ENCODE measurements at regions not wholly inside any gene's neighbourhood (a gene's known extent, or its start where the extent isn't known, plus 50 kb on each side); places are given as distances from the start of the nearest gene placed in this dataset.

DNA sequence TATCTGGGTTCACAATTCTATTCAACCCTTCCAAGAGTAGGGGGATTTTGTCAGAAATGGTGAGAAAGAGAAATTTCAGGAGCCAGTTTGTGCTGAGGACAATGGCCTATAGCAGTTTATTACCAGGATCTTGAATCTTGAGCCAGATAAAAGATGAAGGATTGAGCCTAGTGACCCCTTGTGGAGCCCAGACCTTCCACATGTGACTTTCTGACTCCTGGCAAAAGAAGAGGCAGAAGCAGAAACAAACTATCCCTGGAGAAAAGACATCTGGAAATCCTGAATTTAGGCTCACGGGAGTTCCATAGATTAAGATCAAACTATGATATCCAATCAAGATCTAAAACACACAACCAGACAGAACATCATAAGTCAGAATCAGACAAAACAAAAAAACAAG is 60.9 kb upstream of the CHRM2 start:
- CTCF ChIA-PET (ENCODE audit: partially characterized antibody) = no interaction called here
- Histone ChIP-seq H3K4me3 (ENCODE audit: low read length in 2 of 2) (no peak overlapping the region), H3K27ac (ENCODE audit: low read depth, low read length) (no peak overlapping the region), H3K36me3 (ENCODE audit: insufficient read depth, low read length) (no peaks in the 10 kb centered on the region), H3K4me1 (ENCODE audit: insufficient read depth, low read length) (no peaks in the 10 kb centered on the region), H3K27me3 (ENCODE audit: insufficient read depth, low read length) (no peaks in the 10 kb centered on the region), H3K9me3 (ENCODE audit: control insufficient read depth in 1 of 2, low read length in 2 of 2) (peaks cover 0 to 7% of the 10 kb centered on the region in 2 donors)
- Mint-ChIP-seq H3K27ac (no peak overlapping the region), H3K9me3 (peaks cover 0 to 28% (median 11%) of the 10 kb centered on the region in 8 donors), H3K27me3 (no peaks in the 10 kb centered on the region), H3K36me3 (no peaks in the 10 kb centered on the region), H3K4me1 (no peaks in the 10 kb centered on the region), H3K4me3 (no peak overlapping the region)
- intact Hi-C loops (cut with micrococcal nuclease) = no loop called here
- no peak for DNase-seq
- POLR2A ChIA-PET (ENCODE audit: partially characterized antibody) = no interaction called here

DNA sequence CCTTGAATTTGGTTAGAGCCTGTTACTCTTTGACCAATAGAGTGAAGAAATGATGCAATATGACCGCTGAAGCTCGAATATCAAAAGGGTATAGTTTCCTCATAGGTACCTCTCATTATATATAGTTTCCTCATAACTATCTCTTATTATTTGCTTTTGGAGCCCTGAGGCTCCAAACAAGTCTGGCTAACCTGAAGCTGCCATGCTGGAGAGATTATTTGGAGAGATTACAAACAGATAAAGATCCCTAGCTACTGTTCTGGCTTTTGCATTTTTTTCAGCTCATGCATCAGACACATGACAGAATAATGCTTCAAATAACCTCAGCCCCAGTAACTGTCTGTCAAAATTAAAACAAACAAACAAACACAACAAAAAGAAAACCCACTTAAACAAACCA is 65.4 kb upstream of the CHRM2 start:
- H3K27me3 Mint-ChIP-seq = no peaks in the 10 kb centered on the region
- Histone ChIP-seq H3K27ac (ENCODE audit: low read depth, low read length) (no peak overlapping the region), H3K36me3 (ENCODE audit: insufficient read depth, low read length) (no peaks in the 10 kb centered on the region), H3K4me1 (ENCODE audit: insufficient read depth, low read length) (no peaks in the 10 kb centered on the region), H3K4me3 (ENCODE audit: low read length in 2 of 2) (no peak overlapping the region), H3K9me3 (ENCODE audit: control insufficient read depth in 1 of 2, low read length in 2 of 2) (peaks cover 0 to 3% of the 10 kb centered on the region in 2 donors), H3K27me3 (ENCODE audit: insufficient read depth, low read length) (no peaks in the 10 kb centered on the region)
- no peak for DNase-seq
- ChIA-PET POLR2A (ENCODE audit: partially characterized antibody) (no interaction called here), CTCF (ENCODE audit: partially characterized antibody) (no interaction called here)
- H3K9me3 Mint-ChIP-seq = peaks cover 2 to 16% (median 10%) of the 10 kb centered on the region in 8 donors
- H3K36me3 Mint-ChIP-seq = no peaks in the 10 kb centered on the region
- no peak overlapping the region for H3K4me3 Mint-ChIP-seq
- intact Hi-C loops (cut with micrococcal nuclease) = no loop called here
- no peak overlapping the region for H3K27ac Mint-ChIP-seq
- H3K4me1 Mint-ChIP-seq = no peaks in the 10 kb centered on the region

DNA sequence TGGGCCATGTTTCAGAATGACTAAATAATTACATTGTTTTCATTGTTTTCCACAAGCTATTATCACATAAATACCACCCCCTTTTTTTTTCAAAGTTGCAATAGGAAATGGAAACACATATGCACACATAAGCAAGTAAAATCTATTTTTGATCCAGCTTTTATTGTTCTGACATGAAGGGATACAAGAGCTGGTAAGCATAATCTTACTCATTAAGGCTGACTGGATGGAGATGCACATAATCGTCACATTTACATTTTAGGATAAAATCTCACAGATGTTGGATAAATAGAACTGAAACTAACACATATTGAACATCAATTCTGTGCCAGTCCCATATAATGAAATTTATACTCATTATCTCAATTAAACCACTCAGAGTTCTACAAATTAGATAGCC is 84.5 kb upstream of the CHRM2 start:
- H3K4me3 Mint-ChIP-seq = no peak overlapping the region
- no peaks in the 10 kb centered on the region for H3K27me3 Mint-ChIP-seq
- no peaks in the 10 kb centered on the region for H3K4me1 Mint-ChIP-seq
- Histone ChIP-seq H3K4me1 (ENCODE audit: insufficient read depth, low read length) (no peaks in the 10 kb centered on the region), H3K36me3 (ENCODE audit: insufficient read depth, low read length) (no peaks in the 10 kb centered on the region), H3K27ac (ENCODE audit: low read depth, low read length) (no peak overlapping the region), H3K4me3 (ENCODE audit: low read length in 2 of 2) (no peak overlapping the region), H3K27me3 (ENCODE audit: insufficient read depth, low read length) (no peaks in the 10 kb centered on the region), H3K9me3 (ENCODE audit: control insufficient read depth in 1 of 2, low read length in 2 of 2) (no peaks in the 10 kb centered on the region)
- no peaks in the 10 kb centered on the region for H3K36me3 Mint-ChIP-seq
- intact Hi-C loops (cut with micrococcal nuclease) = no loop called here
- no peak for DNase-seq
- H3K9me3 Mint-ChIP-seq = peaks cover 0 to 6% (median 4%) of the 10 kb centered on the region in 8 donors
- H3K27ac Mint-ChIP-seq = no peak overlapping the region
- CTCF ChIA-PET (ENCODE audit: partially characterized antibody) = no interaction called here
- POLR2A ChIA-PET (ENCODE audit: partially characterized antibody) = no interaction called here

DNA sequence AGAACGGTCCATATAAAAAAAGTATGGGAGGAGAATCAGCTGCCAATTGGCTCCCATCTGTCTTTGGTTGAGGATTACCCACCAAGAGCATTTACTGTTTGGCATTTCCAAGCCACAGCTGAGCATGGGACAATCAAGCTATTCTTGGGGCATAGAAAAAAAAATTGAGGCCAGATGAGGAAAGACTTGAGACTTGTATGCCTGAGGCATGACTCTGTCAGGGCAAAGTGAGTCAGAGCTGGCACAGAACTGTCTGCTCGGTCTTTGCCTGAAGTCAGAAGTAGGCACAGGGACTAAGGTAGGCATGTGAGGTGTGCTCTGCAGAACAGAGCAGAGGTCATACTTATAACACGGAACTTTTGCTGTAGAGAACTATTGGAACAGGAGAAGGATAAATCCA is 126.5 kb upstream of the CHRM2 start:
- Mint-ChIP-seq H3K9me3 (peaks cover 3 to 46% (median 18%) of the 10 kb centered on the region in 8 donors), H3K27me3 (no peaks in the 10 kb centered on the region), H3K36me3 (no peaks in the 10 kb centered on the region), H3K27ac (no peak overlapping the region), H3K4me1 (no peaks in the 10 kb centered on the region), H3K4me3 (no peak overlapping the region)
- Histone ChIP-seq H3K36me3 (ENCODE audit: insufficient read depth, low read length) (no peaks in the 10 kb centered on the region), H3K9me3 (ENCODE audit: control insufficient read depth in 1 of 2, low read length in 2 of 2) (no peaks in the 10 kb centered on the region), H3K4me1 (ENCODE audit: insufficient read depth, low read length) (no peaks in the 10 kb centered on the region), H3K27ac (ENCODE audit: low read depth, low read length) (no peak overlapping the region), H3K4me3 (ENCODE audit: low read length in 2 of 2) (no peak overlapping the region), H3K27me3 (ENCODE audit: insufficient read depth, low read length) (no peaks in the 10 kb centered on the region)
- ChIA-PET POLR2A (ENCODE audit: partially characterized antibody) (no interaction called here), CTCF (ENCODE audit: partially characterized antibody) (no interaction called here)
- intact Hi-C loops (cut with micrococcal nuclease) = no loop called here
- DNase-seq = no peak

DNA sequence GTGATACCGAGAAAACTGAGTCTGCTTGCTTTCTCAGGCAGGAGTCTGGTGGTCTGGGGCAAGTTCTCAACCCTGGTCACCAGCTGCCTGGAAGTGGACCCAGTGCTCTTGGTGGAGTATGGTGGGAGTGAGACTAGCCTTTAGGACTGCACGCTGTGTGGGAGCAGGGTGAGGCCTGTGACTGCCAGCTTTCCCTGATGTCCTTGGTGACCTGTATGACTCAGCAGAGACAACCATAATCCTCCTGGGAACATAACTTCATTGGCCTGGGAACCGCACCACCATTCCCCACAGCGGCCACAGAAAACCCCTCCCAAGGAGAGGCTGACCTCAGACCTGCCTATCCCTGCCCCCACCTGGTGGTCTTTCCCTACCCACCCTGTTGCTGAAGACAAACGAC is 139.5 kb upstream of the CHRM2 start:
- Histone ChIP-seq H3K27me3 (ENCODE audit: insufficient read depth, low read length) (no peaks in the 10 kb centered on the region), H3K4me1 (ENCODE audit: insufficient read depth, low read length) (no peaks in the 10 kb centered on the region), H3K4me3 (ENCODE audit: low read length in 2 of 2) (no peak overlapping the region), H3K27ac (ENCODE audit: low read depth, low read length) (no peak overlapping the region), H3K36me3 (ENCODE audit: insufficient read depth, low read length) (no peaks in the 10 kb centered on the region), H3K9me3 (ENCODE audit: control insufficient read depth in 1 of 2, low read length in 2 of 2) (no peaks in the 10 kb centered on the region)
- ChIA-PET POLR2A (ENCODE audit: partially characterized antibody) (no interaction called here), CTCF (ENCODE audit: partially characterized antibody) (no interaction called here)
- Mint-ChIP-seq H3K27ac (no peak overlapping the region), H3K27me3 (peaks cover 0 to 1% of the 10 kb centered on the region in 2 donors), H3K36me3 (no peaks in the 10 kb centered on the region), H3K9me3 (peaks cover 4 to 32% (median 16%) of the 10 kb centered on the region in 8 donors), H3K4me3 (no peak overlapping the region), H3K4me1 (no peaks in the 10 kb centered on the region)
- DNase-seq = no peak
- intact Hi-C loops (cut with micrococcal nuclease) = no loop called here

DNA sequence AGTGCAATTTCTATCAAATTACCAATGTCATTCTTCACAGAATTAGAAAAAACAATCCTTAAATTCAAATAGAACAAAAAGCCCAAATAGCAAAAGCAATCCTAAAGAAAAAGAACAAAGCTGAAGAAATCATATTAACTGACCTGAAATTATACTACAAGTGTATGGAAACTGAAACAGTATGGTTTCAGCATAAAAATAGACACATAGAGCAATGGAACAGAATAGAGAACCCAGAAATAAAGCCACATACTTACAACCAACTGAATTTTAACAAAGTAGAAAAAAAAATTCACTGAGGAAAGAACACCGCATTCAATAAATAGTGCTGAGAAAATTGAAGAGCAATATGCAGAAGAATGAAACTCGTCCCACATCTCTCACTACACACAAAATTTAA is 142.0 kb upstream of the CHRM2 start:
- Histone ChIP-seq H3K4me3 (ENCODE audit: low read length in 2 of 2) (no peak overlapping the region), H3K4me1 (ENCODE audit: insufficient read depth, low read length) (no peaks in the 10 kb centered on the region), H3K27ac (ENCODE audit: low read depth, low read length) (no peak overlapping the region), H3K27me3 (ENCODE audit: insufficient read depth, low read length) (no peaks in the 10 kb centered on the region), H3K36me3 (ENCODE audit: insufficient read depth, low read length) (no peaks in the 10 kb centered on the region), H3K9me3 (ENCODE audit: control insufficient read depth in 1 of 2, low read length in 2 of 2) (no peaks in the 10 kb centered on the region)
- H3K36me3 Mint-ChIP-seq = no peaks in the 10 kb centered on the region
- intact Hi-C loops (cut with micrococcal nuclease) = no loop called here
- H3K9me3 Mint-ChIP-seq = peaks cover 3 to 23% (median 11%) of the 10 kb centered on the region in 8 donors
- ChIA-PET CTCF (ENCODE audit: partially characterized antibody) (no interaction called here), POLR2A (ENCODE audit: partially characterized antibody) (no interaction called here)
- no peaks in the 10 kb centered on the region for H3K4me1 Mint-ChIP-seq
- no peak overlapping the region for H3K27ac Mint-ChIP-seq
- peaks cover 0 to 1% of the 10 kb centered on the region in 2 donors for H3K27me3 Mint-ChIP-seq
- H3K4me3 Mint-ChIP-seq = no peak overlapping the region
- DNase-seq = no peak

DNA sequence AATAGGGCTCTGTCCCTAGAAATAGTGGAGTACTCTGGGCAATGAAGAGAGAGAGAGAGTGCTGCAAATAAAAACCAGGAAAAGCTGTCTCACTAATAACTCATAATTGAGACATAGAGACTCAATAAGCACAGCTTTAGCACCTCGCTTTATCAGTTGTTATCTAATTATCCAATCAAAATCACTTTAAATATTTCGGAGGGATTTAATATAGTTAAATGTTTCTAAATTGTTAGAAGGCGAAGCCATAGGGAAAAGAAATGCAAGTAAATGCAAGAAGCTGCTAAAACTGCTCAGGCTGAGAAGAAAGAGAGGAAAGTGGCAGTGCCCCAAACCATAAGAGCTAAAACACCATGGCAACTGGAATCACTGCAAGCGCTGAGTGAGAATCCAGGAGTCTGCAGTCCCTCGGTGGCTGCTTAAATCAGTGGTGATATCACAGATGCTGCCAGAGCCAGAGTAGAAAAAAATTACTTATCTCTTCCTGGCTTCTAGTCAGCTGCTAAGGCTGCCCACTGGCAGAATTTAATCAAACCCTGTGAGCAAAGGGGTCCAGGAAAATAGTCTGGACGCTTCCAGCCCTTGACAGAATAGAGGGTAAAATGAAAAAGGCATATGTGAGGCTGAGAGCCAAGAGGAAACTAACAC is 150.4 kb upstream of the CHRM2 start:
- Histone ChIP-seq H3K27me3 (ENCODE audit: insufficient read depth, low read length) (no peaks in the 10 kb centered on the region), H3K27ac (ENCODE audit: low read depth, low read length) (no peak overlapping the region), H3K4me3 (ENCODE audit: low read length in 2 of 2) (no peak overlapping the region), H3K9me3 (ENCODE audit: control insufficient read depth in 1 of 2, low read length in 2 of 2) (no peaks in the 10 kb centered on the region), H3K36me3 (ENCODE audit: insufficient read depth, low read length) (no peaks in the 10 kb centered on the region), H3K4me1 (ENCODE audit: insufficient read depth, low read length) (no peaks in the 10 kb centered on the region)
- ChIA-PET CTCF (ENCODE audit: partially characterized antibody) (no interaction called here), POLR2A (ENCODE audit: partially characterized antibody) (no interaction called here)
- H3K36me3 Mint-ChIP-seq = no peaks in the 10 kb centered on the region
- DNase-seq = no peak
- H3K4me1 Mint-ChIP-seq = no peaks in the 10 kb centered on the region
- no peaks in the 10 kb centered on the region for H3K27me3 Mint-ChIP-seq
- intact Hi-C loops (cut with micrococcal nuclease) = no loop called here
- H3K9me3 Mint-ChIP-seq = peaks cover 4 to 21% (median 11%) of the 10 kb centered on the region in 8 donors
- no peak overlapping the region for H3K27ac Mint-ChIP-seq
- H3K4me3 Mint-ChIP-seq = no peak overlapping the region

DNA sequence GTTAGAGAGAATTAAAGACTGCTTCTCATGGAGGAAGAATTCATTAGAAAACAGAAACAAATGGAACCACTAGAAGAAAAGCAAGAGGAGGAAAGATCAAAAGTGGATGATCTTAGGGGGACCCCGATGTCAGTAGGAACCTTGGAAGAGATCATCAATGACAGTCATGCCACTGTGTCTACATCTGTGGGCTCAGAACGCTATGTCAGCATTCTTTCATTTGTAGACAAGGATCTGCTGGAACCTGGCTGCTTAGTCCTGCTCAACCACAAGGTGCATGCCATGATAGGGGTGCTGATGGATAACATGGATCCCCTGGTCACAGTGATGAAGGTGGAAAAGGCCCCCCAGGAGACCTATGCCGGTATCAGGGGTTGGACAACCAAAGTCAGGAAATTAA is 154.4 kb upstream of the CHRM2 start:
- intact Hi-C loops (cut with micrococcal nuclease) = no loop called here
- Histone ChIP-seq H3K4me1 (ENCODE audit: insufficient read depth, low read length) (no peaks in the 10 kb centered on the region), H3K36me3 (ENCODE audit: insufficient read depth, low read length) (no peaks in the 10 kb centered on the region), H3K4me3 (ENCODE audit: low read length in 2 of 2) (no peak overlapping the region), H3K27me3 (ENCODE audit: insufficient read depth, low read length) (no peaks in the 10 kb centered on the region), H3K27ac (ENCODE audit: low read depth, low read length) (no peak overlapping the region), H3K9me3 (ENCODE audit: control insufficient read depth in 1 of 2, low read length in 2 of 2) (no peaks in the 10 kb centered on the region)
- H3K4me3 Mint-ChIP-seq = no peak overlapping the region
- POLR2A ChIA-PET (ENCODE audit: partially characterized antibody) = no interaction called here
- no peaks in the 10 kb centered on the region for H3K4me1 Mint-ChIP-seq
- H3K9me3 Mint-ChIP-seq = peaks cover 3 to 25% (median 13%) of the 10 kb centered on the region in 8 donors
- no peaks in the 10 kb centered on the region for H3K27me3 Mint-ChIP-seq
- no peaks in the 10 kb centered on the region for H3K36me3 Mint-ChIP-seq
- DNase-seq = no peak
- CTCF ChIA-PET (ENCODE audit: partially characterized antibody) = interaction anchor here (0.6 kb wide), 1 partner anchor 43 kb away, joined by 3 read pairs; no protein-coding TSS in a partner anchor
- H3K27ac Mint-ChIP-seq = no peak overlapping the region

Measured in CD4-positive, alpha-beta memory T cell (primary cell).